HL-60 (cell line): ENCODE measurements at regions not wholly inside any gene's neighbourhood (a gene's known extent, or its start where the extent isn't known, plus 50 kb on each side); places are given as distances from the start of the nearest gene placed in this dataset.

ENCODE experiments used
- DNase-seq, 2 experiments: peaks; one replicate each; pipeline ENCODE4 v3.0.0-alpha.2; 2010 to 2020; ENCODE audit warnings: low read depth in 1 of 2, low spot score in 1 of 2
- H3K27ac ChIP-seq: fragments of 250-450 bp; sonication (Bioruptor Pico); replicated peaks from 2 replicates; pipeline ENCODE4 v1.5.1; 2020; ENCODE audit warnings: mild to moderate bottlenecking, moderate library complexity
- H3K27me3 ChIP-seq: fragments of 250-450 bp; sonication (Bioruptor Pico); 2 replicates; pipeline ENCODE4 v1.5.1; 2021; ENCODE audit warnings: mild to moderate bottlenecking, moderate library complexity; ENCODE audit not compliant: insufficient read depth, poor library complexity, severe bottlenecking
- H3K4me3 ChIP-seq: replicated peaks from 2 replicates; pipeline ENCODE4 v1.5.1; 2011; ENCODE audit warnings: mild to moderate bottlenecking, control low read depth, low read length; ENCODE audit not compliant: insufficient read depth
- GABPA ChIP-seq: IDR thresholded peaks from 2 replicates; pipeline ENCODE4 v1.6.1; 2012; ENCODE audit warnings: low read depth
- POLR2AphosphoS5 ChIP-seq: IDR thresholded peaks from 2 replicates; pipeline ENCODE4 v1.6.1; 2012; ENCODE audit warnings: low read depth
- SPI1 ChIP-seq: IDR thresholded peaks from 2 replicates; pipeline ENCODE4 v1.6.1; 2012; ENCODE audit warnings: low read depth, mild to moderate bottlenecking, borderline replicate concordance
- TF ChIP-seq, protein P1 (sequence below): IDR thresholded peaks from one replicate; pipeline ENCODE4 v1.5.1; 2011; ENCODE audit warnings: low read length, control low read depth, inconsistent platforms; ENCODE audit not compliant: insufficient read depth
- TF ChIP-seq, protein P2 (sequence below): IDR thresholded peaks from 2 replicates; pipeline ENCODE4 v1.6.1; 2012; ENCODE audit warnings: low read depth; ENCODE audit not compliant: insufficient replicate concordance

- no peak overlapping the region for H3K27ac ChIP-seq
- H3K4me3 ChIP-seq = no peak overlapping the region
- no peak for DNase-seq
- TF ChIP-seq SPI1 = no peak
- H3K27me3 ChIP-seq = no peaks in the 10 kb centered on the region
Observed at GRCh38 chr13:63112799-63113395, 1697.2 kb upstream of the PCDH20 start.

GRCh38 chr13:63110466-63110865, 1694.8 kb upstream of the PCDH20 start:
- Histone ChIP-seq H3K4me3 (no peak overlapping the region), H3K27me3 (no peaks in the 10 kb centered on the region), H3K27ac (no peak overlapping the region)
- TF ChIP-seq GABPA (no peak), SPI1 (no peak), POLR2AphosphoS5 (no peak)
- TF ChIP-seq, protein P1, sequence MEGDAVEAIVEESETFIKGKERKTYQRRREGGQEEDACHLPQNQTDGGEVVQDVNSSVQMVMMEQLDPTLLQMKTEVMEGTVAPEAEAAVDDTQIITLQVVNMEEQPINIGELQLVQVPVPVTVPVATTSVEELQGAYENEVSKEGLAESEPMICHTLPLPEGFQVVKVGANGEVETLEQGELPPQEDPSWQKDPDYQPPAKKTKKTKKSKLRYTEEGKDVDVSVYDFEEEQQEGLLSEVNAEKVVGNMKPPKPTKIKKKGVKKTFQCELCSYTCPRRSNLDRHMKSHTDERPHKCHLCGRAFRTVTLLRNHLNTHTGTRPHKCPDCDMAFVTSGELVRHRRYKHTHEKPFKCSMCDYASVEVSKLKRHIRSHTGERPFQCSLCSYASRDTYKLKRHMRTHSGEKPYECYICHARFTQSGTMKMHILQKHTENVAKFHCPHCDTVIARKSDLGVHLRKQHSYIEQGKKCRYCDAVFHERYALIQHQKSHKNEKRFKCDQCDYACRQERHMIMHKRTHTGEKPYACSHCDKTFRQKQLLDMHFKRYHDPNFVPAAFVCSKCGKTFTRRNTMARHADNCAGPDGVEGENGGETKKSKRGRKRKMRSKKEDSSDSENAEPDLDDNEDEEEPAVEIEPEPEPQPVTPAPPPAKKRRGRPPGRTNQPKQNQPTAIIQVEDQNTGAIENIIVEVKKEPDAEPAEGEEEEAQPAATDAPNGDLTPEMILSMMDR = no peak
- TF ChIP-seq, protein P2, sequence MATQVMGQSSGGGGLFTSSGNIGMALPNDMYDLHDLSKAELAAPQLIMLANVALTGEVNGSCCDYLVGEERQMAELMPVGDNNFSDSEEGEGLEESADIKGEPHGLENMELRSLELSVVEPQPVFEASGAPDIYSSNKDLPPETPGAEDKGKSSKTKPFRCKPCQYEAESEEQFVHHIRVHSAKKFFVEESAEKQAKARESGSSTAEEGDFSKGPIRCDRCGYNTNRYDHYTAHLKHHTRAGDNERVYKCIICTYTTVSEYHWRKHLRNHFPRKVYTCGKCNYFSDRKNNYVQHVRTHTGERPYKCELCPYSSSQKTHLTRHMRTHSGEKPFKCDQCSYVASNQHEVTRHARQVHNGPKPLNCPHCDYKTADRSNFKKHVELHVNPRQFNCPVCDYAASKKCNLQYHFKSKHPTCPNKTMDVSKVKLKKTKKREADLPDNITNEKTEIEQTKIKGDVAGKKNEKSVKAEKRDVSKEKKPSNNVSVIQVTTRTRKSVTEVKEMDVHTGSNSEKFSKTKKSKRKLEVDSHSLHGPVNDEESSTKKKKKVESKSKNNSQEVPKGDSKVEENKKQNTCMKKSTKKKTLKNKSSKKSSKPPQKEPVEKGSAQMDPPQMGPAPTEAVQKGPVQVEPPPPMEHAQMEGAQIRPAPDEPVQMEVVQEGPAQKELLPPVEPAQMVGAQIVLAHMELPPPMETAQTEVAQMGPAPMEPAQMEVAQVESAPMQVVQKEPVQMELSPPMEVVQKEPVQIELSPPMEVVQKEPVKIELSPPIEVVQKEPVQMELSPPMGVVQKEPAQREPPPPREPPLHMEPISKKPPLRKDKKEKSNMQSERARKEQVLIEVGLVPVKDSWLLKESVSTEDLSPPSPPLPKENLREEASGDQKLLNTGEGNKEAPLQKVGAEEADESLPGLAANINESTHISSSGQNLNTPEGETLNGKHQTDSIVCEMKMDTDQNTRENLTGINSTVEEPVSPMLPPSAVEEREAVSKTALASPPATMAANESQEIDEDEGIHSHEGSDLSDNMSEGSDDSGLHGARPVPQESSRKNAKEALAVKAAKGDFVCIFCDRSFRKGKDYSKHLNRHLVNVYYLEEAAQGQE = no peak
- no peak for DNase-seq

DNA sequence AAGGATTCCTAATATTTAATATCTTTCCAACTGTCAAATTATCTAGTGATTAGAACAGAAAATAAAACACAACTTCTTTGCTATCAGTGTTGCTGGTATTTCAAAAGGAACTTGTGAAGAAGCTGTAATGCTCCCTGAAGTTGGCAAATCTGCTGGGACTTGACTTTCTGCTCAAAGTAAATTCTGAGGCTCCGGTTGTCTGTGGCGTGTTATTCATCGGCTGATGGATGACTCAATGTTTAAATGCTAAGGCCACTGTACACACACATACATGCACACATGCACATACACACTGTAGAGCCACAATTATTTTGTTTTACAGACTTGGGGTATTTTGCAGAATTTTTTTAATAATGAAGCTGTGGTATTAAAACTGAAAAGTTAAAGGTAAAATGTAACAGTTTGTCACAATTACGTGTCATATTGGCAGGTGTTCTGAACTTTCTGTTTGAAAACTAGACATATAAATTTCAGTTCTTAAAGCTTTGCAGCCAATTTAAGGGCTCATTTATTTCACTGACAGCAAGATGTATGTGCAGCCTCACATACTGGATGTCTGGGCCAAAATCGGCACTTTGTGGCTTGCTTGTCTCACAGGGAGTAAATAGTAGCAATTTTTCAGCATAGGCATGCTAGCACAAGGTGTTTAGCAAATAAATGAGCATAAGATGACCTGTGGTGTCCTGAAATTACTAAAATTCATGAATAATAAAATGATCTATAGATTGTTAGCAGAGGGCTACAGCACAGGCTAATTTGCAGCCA, 1691.7 kb upstream of the PCDH20 start:
- no peak for DNase-seq
- Histone ChIP-seq H3K27ac (no peak overlapping the region), H3K27me3 (no peaks in the 10 kb centered on the region), H3K4me3 (no peak overlapping the region)
- TF ChIP-seq GABPA = no peak
- TF ChIP-seq POLR2AphosphoS5 = no peak
- TF ChIP-seq, protein P1 = no peak
- no peak for TF ChIP-seq SPI1
- TF ChIP-seq, protein P2 = no peak

DNA sequence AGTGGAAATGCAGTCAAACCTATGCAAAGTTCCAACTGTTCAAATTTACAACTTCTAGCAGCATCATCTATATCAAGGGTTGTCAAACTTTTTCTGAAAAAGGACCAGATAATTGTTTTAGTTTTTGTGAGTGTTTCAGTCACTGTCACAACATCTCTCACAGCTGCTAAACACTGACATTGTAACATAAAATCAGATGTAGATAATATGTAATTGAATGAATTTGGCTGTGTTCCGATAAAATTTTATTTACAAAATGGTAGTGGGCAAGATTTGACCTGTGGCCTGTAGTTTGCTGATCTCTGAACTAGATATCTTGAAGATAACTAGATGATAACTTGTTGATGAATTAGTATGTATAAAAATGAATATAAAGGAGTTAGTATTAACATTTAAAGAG, 1679.1 kb upstream of the PCDH20 start:
- TF ChIP-seq, protein P1 = no peak
- TF ChIP-seq, protein P2 = no peak
- Histone ChIP-seq H3K27me3 (no peaks in the 10 kb centered on the region), H3K27ac (no peak overlapping the region), H3K4me3 (no peak overlapping the region)
- no peak for DNase-seq
